ENCODE measurements at regions not wholly inside any gene's neighbourhood (a gene's known extent, or its start where the extent isn't known, plus 50 kb on each side); places are given as distances from the start of the nearest gene placed in this dataset.

GRCh38 chr15:46383978-46384377, 749.1 kb downstream of the SQOR start:
- TF ChIP-seq HNF4A (conservative IDR thresholded peaks at IDR 0.05) = no peak
- TF ChIP-seq HNF4G (IDR thresholded peaks at IDR 0.05) = no peak

GRCh38 chr15:46386356-46386755, 751.5 kb downstream of the SQOR start:
- 66% methylated on average over 1 of the region's 1 CpG for WGBS
- Histone ChIP-seq H3K36me3 (ENCODE audit: control insufficient read depth in 4 of 4, insufficient read depth in 3 of 4, low read depth in 1 of 4, low read length in 3 of 4) (no peaks in the 10 kb centered on the region), H3K27ac (ENCODE audit: low read depth in 1 of 2, low read length in 2 of 2) (no peak overlapping the region), H3K9ac (ENCODE audit: low read depth in 1 of 2, low read length in 2 of 2) (no peak overlapping the region), H3K4me3 (ENCODE audit: low read depth in 1 of 3, low read length in 3 of 3) (no peak overlapping the region), H3K9me3 (ENCODE audit: control insufficient read depth in 4 of 4, low read length in 3 of 4) (peaks cover 0 to 7% (median 2%) of the 10 kb centered on the region in 4 donors), H3K4me1 (ENCODE audit: control insufficient read depth in 4 of 4, insufficient read depth in 4 of 4, low read length in 3 of 4) (no peaks in the 10 kb centered on the region), H3K27me3 (ENCODE audit: control insufficient read depth in 4 of 4, insufficient read depth in 4 of 4, low read length in 3 of 4) (no peaks in the 10 kb centered on the region)
- no peak for TF ChIP-seq RAD21 (IDR thresholded peaks at IDR 0.05)
- no peak for TF ChIP-seq MAX (IDR thresholded peaks at IDR 0.05)
- TF ChIP-seq, protein P1, sequence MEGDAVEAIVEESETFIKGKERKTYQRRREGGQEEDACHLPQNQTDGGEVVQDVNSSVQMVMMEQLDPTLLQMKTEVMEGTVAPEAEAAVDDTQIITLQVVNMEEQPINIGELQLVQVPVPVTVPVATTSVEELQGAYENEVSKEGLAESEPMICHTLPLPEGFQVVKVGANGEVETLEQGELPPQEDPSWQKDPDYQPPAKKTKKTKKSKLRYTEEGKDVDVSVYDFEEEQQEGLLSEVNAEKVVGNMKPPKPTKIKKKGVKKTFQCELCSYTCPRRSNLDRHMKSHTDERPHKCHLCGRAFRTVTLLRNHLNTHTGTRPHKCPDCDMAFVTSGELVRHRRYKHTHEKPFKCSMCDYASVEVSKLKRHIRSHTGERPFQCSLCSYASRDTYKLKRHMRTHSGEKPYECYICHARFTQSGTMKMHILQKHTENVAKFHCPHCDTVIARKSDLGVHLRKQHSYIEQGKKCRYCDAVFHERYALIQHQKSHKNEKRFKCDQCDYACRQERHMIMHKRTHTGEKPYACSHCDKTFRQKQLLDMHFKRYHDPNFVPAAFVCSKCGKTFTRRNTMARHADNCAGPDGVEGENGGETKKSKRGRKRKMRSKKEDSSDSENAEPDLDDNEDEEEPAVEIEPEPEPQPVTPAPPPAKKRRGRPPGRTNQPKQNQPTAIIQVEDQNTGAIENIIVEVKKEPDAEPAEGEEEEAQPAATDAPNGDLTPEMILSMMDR (IDR thresholded peaks at IDR 0.05; ENCODE audit: low read depth, low read length, missing input control) = no peak
- TF ChIP-seq RXRA (IDR thresholded peaks at IDR 0.05) = no peak
- no peak for TF ChIP-seq HNF4G (IDR thresholded peaks at IDR 0.05)
- no peak for DNase-seq (ENCODE audit: low spot score)

More at GRCh38 chr15:46383978-46384377, 749.1 kb downstream of the SQOR start:
- Histone ChIP-seq H3K4me1 (ENCODE audit: control insufficient read depth in 4 of 4, insufficient read depth in 4 of 4, low read length in 3 of 4) (no peaks in the 10 kb centered on the region), H3K27ac (ENCODE audit: low read depth in 1 of 2, low read length in 2 of 2) (no peak overlapping the region), H3K9ac (ENCODE audit: low read depth in 1 of 2, low read length in 2 of 2) (no peak overlapping the region), H3K36me3 (ENCODE audit: control insufficient read depth in 4 of 4, insufficient read depth in 3 of 4, low read depth in 1 of 4, low read length in 3 of 4) (no peaks in the 10 kb centered on the region), H3K27me3 (ENCODE audit: control insufficient read depth in 4 of 4, insufficient read depth in 4 of 4, low read length in 3 of 4) (no peaks in the 10 kb centered on the region), H3K4me3 (ENCODE audit: low read depth in 1 of 3, low read length in 3 of 3) (no peak overlapping the region), H3K9me3 (ENCODE audit: control insufficient read depth in 4 of 4, low read length in 3 of 4) (no peaks in the 10 kb centered on the region)
- DNase-seq (ENCODE audit: low spot score) = no peak
- 59% methylated on average over 3 of the region's 3 CpGs for WGBS

GRCh38 chr15:46389739-46390138, 754.9 kb downstream of the SQOR start:
- 76% methylated on average over 4 of the region's 4 CpGs for WGBS
- Histone ChIP-seq H3K27me3 (ENCODE audit: control insufficient read depth in 4 of 4, insufficient read depth in 4 of 4, low read length in 3 of 4) (no peaks in the 10 kb centered on the region), H3K36me3 (ENCODE audit: control insufficient read depth in 4 of 4, insufficient read depth in 3 of 4, low read depth in 1 of 4, low read length in 3 of 4) (no peaks in the 10 kb centered on the region), H3K4me1 (ENCODE audit: control insufficient read depth in 4 of 4, insufficient read depth in 4 of 4, low read length in 3 of 4) (no peaks in the 10 kb centered on the region), H3K9me3 (ENCODE audit: control insufficient read depth in 4 of 4, low read length in 3 of 4) (peaks cover 0 to 7% (median 2%) of the 10 kb centered on the region in 4 donors), H3K4me3 (ENCODE audit: low read depth in 1 of 3, low read length in 3 of 3) (no peak overlapping the region), H3K9ac (ENCODE audit: low read depth in 1 of 2, low read length in 2 of 2) (no peak overlapping the region), H3K27ac (ENCODE audit: low read depth in 1 of 2, low read length in 2 of 2) (no peak overlapping the region)
- no peak for DNase-seq (ENCODE audit: low spot score)
- no peak for TF ChIP-seq HNF4G (IDR thresholded peaks at IDR 0.05)
- TF ChIP-seq JUND (IDR thresholded peaks at IDR 0.05) = no peak
- no peak for TF ChIP-seq RAD21 (IDR thresholded peaks at IDR 0.05)
- no peak for TF ChIP-seq REST (IDR thresholded peaks at IDR 0.05)
- TF ChIP-seq NR2F2 (IDR thresholded peaks at IDR 0.05) = no peak
- TF ChIP-seq FOXA2 (IDR thresholded peaks at IDR 0.05) = no peak
- TF ChIP-seq, protein P2, sequence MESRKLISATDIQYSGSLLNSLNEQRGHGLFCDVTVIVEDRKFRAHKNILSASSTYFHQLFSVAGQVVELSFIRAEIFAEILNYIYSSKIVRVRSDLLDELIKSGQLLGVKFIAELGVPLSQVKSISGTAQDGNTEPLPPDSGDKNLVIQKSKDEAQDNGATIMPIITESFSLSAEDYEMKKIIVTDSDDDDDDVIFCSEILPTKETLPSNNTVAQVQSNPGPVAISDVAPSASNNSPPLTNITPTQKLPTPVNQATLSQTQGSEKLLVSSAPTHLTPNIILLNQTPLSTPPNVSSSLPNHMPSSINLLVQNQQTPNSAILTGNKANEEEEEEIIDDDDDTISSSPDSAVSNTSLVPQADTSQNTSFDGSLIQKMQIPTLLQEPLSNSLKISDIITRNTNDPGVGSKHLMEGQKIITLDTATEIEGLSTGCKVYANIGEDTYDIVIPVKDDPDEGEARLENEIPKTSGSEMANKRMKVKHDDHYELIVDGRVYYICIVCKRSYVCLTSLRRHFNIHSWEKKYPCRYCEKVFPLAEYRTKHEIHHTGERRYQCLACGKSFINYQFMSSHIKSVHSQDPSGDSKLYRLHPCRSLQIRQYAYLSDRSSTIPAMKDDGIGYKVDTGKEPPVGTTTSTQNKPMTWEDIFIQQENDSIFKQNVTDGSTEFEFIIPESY (IDR thresholded peaks at IDR 0.05) = no peak
- no peak for TF ChIP-seq MAX (IDR thresholded peaks at IDR 0.05)
- TF ChIP-seq TAF1 (conservative IDR thresholded peaks at IDR 0.05) = no peak
- TF ChIP-seq RXRA (IDR thresholded peaks at IDR 0.05) = no peak
- no peak for TF ChIP-seq HNF4A (conservative IDR thresholded peaks at IDR 0.05)
- no peak for TF ChIP-seq YY1 (IDR thresholded peaks at IDR 0.05)
- no peak for TF ChIP-seq SP1 (IDR thresholded peaks at IDR 0.05)
- TF ChIP-seq GABPA (IDR thresholded peaks at IDR 0.05 in 1 of 2, conservative IDR thresholded peaks at IDR 0.05 in 1 of 2) = no peak
- TF ChIP-seq ATF3 (IDR thresholded peaks at IDR 0.05) = no peak
- no peak for TF ChIP-seq FOXA1 (IDR thresholded peaks at IDR 0.05)
